Activated CD8-positive, alpha-beta memory T cell treated with anti-CD3 and anti-CD28 coated beads, Interleukin-2, amount 50 U/mL, for 1 hour (primary cell): ENCODE measurements at regions not wholly inside any gene's neighbourhood (a gene's known extent, or its start where the extent isn't known, plus 50 kb on each side); places are given as distances from the start of the nearest gene placed in this dataset.

Experiments used
- DNase-seq: peaks from one replicate; pipeline ENCODE4 v3.0.0-alpha.2; 2020; ENCODE audit errors: extremely low read depth

DNA sequence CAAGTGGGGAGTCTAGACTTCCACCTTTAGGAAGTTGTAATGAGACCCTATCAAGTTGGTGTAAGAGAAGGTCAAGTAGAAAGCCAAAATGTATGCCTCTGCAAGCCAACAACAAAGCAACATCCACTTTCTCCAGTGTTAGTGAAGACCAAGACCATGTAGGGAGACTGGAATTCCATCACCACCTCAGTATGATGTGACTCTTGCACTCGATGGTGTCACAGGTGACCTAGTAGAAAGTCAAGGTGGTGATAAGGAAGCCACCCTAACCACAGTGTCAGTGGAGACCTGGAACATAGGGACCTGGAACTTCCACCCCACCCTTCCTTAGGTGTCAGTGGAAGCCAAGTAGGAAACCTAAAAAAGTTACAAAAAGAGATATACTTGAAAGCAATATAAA, 278.1 kb upstream of the KCNMB2 start:
- no peak for DNase-seq

DNA sequence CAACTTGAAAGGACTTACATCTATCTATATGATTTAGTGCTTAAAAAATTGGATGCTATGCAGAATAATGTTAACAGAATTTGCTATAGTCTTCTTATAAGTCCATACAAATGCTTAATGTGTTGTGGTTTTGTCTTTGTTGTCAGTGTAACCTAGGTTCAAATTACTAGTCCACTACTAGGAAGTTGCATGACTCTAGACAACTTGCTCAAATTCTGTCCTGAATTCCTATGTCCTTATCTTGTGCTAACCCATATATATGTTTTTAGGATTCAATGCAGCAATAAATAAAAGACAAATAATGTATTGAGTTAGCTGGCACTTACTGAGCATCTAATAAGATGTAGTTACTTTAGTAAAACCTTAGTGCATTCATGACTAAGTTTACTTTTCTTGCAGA, 276.5 kb upstream of the KCNMB2 start:
- no peak for DNase-seq

DNA sequence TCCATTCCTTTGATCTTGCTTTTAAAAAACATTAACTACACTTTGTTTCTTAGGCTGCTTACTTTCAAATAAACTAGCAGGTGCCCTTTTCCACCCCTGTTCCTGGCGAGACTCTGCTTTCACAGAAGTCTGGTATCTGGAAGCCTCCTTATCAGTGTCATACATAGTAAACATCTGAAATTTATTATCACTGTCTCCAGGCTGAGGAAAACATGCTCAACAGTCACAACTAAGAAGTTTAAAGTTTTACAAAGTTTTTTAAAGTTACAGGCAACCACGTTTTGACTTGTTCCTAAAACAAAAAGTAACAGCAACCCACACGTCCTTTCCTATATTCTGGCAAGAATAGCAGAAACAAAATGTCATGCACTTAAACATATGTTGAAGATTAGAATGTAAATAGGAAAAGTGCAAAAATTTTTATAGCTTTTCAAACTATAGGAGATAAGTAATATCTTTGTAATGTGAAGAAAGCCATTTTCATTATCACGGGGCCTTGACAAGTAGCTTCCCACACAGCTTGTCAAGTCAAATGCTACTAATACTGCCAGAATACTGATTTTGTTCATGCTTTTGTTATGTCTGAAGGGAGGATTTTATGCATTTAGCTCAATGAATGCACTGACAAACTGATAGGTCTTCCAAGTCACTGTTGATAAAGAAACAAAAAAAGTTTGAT, 275.2 kb upstream of the KCNMB2 start:
- DNase-seq: no peak

DNA sequence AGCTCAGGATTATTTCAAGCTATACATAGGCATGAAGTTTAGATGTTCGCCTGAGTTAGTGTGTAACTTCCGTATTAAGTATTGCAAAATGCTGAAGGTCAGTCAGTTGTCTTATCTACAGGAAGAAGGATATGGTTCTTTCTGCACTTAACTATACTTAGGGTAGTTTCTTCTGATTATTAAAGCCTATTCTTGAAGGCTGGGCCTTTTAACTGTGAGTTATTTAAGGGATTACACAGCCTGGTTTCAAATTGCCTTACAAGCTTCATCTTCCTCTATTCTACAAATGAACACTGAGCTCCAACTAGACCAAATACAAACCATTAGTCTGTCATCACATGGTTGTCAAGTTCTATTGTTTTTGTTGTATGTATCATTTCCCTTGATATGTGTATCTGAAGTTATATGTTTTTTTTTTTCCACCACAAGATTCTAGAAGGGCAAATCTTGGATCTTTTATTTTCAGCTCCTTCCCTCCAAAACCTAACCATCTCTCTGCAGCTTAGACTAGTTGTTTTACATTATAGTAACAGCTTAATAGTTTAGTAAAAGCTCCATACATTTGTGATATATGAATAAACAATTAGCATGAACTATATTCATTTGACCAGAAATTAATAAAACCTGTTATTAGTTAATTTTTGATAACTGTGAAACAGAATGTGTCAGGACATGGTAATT, 272.9 kb upstream of the KCNMB2 start:
- no peak for DNase-seq

DNA sequence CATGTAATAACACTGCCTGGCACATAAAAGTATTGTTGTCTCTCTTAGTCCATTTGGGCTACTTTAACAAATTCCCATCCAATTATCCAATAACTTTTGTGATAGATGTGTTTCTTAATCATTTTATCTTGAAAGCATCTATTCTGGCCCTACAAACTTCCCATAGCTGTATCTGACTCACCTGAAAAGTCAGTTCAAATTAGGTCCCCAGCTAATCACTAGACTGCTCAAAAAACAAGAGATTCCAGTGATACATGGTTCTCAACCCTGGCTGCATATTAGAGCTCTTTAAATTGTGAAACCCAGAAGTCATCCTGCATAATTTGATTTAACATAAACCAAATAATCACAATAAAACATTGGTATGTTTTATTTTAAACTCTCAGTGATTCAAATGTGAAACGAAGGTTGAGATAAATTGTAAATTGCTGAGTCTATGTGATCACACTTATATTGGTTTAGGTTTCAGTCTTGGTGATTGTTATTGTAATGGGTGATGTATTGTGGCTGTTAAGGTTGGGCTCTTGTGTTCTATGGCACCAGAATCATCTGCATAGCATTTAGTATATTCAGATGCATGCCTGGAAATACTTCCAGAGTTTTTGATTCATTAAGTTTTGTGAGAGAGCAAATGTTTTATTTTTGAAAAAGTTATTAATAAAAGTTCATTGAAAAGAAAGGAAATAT, 268.9 kb upstream of the KCNMB2 start:
- DNase-seq: no peak

DNA sequence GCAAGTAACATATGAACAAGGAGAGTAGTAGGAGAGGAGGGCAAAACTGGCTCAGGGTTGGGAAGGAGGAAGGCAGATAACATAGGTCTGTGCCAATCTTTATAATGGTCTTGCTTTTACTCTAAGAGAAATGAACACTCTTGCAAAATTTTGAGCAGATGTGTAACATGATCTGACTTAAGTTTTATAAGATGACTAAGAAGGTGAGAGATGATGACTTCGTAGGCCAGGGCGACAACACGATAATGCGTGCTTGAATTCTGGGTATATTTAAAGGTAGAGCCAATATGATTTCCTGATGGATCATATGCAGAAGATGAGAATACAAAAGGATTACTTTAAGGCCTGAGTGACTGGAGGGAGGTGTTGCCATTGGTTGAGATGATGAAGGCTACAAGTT, 265.4 kb upstream of the KCNMB2 start:
- DNase-seq: no peak

DNA sequence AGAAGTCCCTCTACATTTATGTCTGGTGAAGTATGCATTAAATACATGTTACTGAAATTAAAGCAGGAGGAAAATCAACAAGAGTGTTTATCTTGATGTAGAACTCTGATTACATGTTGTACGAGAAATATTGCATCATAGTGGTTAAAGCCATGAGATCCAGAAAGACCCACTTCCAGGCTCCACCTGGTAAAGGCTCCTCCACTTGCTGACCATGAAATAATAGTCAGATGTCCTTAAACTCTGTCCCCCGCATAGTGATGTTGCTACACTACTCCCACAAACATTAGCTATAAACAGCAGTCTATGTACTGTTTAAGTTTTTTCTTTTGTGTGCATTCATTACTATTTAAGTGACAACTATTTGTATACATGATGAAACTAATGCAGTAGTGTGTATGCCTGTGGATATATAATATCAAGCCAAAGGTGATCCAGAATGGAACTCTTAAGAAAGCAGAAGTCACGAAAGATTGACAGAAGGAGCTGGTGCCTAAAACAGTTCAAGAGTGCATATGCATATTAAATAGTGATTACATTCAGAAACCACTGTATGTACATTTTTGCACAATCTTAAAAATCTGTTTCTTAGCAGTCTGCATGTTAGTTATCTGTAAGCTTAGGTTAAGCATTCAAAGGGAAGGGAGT, 264.4 kb upstream of the KCNMB2 start:
- no peak for DNase-seq

DNA sequence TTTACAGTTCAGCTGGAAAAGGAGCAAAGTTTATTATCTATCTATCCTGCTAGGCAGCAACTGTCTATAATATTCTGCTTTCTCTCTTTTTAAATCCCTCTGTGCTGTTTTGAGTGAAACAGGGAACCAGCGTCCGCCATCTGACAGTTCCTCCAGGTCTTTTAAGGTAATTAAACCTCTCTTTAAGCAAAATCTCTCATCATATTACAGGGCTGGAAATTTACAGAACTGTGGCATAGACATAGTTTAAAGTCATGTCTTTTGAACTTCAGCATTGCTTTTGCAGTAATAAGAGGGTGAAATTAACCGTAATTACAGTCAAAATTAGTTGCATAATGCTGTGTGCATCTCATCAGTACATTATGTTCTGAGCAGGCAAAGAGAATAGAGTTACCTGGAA, 263.4 kb upstream of the KCNMB2 start:
- no peak for DNase-seq

DNA sequence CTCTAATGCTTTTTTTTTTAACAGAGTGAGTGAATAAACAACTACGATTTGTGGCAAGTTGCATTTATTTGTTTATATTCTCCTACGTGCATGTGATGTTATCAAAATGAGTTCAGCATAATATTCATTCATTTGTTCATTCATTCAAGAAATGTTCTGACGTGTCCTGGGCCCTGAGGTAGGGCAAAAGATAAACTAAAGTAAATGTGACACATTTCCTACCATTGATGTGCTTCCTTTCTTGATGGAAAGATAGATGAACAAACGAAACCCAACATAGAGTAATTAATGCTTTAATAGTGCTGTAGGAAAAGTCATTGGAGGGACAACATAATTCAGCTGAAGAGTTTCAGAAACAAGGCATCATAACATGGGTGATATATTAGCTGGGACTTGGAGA, 261.5 kb upstream of the KCNMB2 start:
- DNase-seq: no peak

DNA sequence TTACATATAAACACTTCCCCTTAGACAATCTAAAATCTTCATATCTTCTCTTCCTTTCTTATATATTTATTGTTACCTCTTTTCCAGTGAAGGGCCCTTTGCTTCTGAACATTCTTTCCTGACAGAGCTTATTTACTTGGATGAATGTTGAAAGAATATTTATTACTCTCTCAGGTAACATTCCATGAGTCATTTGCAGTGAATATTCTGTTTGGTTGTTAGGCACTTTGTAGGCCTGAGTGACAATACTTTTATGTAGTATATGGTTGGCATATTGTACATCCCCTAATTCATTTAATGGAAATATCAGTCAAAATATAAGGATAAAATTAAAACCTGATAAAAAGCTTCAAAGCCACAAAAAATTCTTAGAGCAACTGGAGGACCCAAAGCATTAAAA, 260.9 kb upstream of the KCNMB2 start:
- no peak for DNase-seq

DNA sequence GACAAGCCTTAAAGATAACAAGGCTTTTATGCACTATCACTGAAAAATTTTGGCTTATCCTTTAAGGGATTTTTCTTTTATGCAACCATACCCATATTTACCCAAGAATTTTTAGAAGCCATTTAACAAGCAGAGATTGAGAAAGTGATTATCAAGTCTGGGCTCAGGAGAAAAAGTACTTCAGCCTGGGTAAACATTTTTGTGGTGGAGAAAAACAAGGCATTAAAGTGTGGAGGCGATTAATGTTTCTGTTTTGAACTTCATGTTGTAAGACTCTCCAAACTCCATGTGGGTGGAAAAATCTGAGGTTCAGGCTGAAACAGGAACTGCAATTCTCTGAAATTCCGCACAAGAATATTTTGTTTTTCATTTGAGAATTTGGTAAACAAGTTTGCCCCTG, 260.4 kb upstream of the KCNMB2 start:
- DNase-seq: no peak

DNA sequence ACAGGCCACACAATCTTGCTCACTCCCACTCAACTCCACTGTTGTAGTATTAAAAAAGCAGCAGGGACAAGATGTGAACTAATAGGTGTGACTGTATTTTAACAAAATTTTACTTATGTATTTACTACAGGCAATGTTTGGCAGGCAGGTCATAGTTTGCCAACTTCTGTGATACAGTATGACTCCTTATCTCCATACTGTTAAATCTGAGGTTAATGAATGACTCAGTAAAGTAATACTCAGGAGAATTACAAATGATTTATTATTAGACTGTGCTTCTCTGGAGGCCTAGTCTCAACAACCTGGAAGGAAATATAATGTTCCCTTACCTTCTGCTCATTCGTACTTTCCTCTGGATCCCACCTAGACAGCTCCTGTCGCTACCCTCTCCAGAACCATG, 258.6 kb upstream of the KCNMB2 start:
- no peak for DNase-seq

DNA sequence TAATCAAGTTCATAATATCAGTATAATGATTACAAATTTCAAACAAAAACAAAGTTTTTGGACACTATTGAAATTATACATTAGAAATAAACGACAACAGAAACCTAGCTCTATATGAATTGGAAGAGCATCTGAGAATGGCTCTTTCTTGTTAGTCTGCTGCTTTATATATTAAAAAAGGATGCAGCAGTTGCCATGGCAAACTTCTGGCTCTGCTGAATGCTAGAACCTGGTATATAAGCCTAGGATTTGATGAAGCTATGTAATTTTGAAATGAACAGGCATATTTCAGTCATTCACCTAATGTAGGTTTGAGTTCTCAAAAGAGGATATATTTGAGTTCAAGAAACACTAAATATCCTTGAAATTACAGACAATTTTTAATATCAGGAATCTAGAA, 252.7 kb upstream of the KCNMB2 start:
- DNase-seq: no peak

DNA sequence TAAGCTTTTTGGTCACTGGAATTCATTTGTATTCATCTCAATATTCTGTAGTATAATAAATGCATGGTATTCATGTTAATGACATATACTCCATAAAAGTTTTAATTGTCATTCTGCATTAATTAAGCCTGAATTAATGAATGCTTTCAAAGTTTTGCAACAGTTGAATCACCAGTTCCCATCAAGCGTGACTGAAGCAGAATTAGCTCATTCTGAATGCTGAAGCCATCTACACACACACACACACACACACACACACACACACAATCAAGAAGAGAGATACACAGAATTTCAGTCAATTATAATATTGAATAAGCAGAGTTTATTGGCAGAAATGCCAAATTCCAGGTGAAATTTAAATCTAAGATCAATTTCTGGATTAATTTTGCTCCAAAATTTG, 252.1 kb upstream of the KCNMB2 start:
- no peak for DNase-seq

DNA sequence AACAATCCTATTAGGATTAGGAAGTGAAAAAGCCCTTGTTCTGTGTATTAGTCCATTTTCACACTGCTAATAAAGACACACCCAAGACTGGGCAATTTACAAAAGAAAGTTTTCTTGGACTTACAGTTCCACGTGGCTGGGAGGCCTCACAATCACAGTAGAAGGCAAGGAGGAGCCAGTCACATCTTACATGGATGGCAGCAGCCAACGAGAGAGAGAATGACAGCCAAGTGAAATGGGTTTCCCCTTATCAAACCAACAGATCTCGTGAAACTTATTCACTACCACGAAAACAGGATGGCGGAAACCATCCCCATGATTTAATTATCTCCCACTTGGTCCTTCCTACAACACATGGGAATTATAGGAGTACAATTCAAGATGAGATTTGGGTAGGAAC, 248.2 kb upstream of the KCNMB2 start:
- no peak for DNase-seq

DNA sequence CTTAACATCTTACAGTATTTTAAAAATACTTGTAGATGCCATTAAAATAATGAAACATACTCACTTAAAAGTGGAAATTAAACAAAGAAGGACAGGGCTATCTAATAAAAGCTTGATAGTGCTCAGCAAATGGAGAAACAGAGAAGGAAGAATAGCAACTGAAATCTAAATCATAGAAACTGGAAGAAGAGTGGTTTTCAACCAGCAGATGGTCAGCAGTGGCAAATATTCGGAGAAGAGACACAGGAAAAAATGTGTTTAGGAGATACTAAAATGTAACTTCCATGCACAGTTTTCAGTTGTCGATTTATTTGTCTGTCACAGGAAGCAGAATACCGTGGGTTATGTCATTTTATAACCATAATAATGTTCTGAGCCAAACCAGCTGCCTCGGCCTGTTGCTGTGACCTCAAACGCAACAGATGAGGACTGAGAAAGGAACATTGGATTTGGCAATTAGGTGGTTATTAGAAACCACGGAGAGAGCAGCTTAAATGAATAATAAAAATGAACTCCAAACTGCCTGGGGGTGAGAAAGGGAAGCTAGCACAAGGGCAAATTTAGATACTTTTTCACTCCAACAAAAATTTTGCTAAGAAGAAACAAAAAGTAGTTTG, 246.6 kb upstream of the KCNMB2 start:
- no peak for DNase-seq

DNA sequence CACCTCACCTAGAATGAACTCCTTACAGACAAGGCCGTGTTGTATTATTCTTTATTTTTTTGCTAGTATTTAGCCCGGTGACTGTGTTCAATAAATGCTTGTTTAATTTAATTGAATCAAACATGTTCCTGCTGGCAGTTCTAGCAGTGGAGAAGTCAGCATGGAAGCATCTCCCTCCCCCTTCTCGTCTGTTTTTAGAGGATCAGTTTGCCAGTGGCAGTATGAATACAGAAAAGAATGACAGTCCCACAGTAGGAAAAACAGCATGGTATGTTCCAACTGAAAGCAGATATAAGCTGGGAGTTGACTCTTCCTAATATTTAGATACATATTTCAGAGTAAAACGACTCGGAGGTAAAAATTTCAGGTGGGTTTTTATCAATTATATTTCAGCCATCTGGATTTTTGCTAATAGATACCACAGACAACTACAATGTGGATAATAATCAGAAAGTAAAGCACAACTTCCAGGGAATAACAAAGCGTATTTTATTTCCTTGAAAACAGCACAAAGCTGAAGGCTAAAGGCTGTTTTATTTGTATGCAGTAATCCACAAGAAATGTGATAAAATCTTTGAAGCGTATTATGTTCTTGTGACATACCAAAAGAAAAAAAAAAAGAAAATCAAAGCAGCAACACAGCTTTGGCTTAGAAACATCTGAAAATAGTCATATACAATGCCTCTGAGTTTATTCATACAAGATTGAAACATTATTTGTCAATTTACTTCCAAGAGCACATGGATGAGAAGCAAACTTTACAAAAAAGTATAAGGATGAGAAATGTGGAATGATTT, 244.5 kb upstream of the KCNMB2 start:
- DNase-seq: no peak

DNA sequence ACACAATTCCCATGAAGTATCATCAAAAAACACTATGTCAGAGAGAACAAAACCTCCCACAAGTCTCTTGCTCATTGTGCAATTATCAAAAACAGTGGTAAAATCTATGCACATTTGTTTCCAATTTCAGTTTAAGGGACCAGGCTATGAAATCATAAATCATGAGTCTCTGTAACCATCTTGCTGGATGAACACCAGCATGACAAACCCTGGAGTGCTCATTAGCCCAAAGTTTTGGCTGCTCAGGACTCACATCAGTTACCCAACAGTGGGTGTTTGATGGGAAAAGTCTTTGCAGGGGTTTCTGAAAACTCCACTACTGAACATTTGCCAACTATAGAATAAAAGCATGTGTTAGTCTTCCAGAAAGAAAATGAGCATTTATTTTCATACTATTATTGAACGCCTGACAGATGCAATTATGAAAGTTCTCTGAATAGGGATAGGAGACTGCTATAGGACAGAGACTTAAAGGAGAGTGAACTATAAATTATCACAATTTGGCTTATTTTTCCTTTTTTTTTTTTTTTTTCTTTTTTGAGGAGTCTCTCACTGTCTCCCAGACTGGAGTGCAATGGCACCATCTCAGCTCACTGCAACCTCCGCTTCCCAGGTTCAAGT, 240.8 kb upstream of the KCNMB2 start:
- DNase-seq: no peak

DNA sequence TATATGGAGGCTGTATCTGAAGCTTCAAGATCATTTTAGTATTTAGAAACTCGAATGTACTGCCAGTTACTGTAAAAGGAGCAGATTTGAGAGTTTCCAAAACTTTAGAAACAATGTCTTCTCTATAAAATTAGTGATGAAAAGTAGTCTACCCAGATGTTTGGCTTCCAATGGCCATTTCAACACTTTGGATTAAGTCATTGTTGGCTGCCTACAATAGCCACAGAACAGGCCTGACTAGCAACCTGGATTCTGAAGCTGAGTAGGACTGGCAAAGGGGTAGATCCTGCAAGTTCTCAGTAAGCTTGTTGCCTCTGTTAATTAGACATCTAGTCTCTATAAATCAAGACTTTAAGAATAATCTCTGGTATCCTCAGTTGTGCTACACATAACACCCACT, 239.0 kb upstream of the KCNMB2 start:
- no peak for DNase-seq

DNA sequence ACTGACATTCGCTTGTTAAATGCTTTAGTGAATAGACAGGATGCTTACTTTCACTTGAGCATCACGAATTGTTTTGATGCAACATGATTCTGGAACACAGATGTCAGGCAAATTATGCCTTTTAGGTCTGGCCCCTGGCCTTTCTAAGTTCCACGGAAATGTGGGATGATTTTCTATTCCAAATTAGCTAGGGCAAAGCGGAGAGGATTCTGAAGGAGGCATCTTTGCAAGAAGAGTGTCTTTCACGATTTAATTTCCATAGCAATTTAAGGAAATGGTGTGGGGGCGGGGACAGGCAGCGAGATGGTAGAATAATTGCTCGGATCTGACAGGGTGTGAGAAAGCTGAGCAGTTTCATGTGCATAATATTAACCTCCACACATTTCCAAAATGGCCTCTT, 238.5 kb upstream of the KCNMB2 start:
- no peak for DNase-seq

DNA sequence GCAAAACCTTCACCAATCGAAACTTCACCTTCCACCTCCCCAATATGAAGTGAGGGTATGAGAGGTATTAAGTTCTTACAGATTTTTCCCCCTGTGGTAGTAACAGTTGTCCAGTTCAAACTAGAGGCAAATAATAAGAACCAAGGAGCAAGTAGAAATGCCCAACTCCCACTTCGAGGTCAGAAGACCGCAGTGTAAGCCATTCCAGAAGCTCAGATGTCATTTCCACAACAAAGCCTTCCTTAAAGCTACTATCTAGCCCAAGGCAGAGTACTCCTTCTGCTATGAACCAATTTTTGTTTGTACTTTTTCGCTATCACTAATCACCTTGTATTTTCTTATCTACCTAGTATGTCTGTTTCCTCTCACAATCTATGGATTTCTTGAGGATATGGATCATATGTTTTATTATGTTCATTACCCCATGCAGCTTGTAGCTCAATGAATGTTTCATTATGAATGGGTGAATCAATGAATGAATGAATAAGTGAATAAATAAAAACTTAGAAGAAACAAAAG, 235.7 kb upstream of the KCNMB2 start:
- DNase-seq: no peak
